Esophagus muscularis mucosa (tissue), 4 donors: ENCODE measurements at regions not wholly inside any gene's neighbourhood (a gene's known extent, or its start where the extent isn't known, plus 50 kb on each side); places are given as distances from the start of the nearest gene placed in this dataset.
A peak's percentile ranks its signal among the peaks of the same experiment; 100 is the strongest.

Experiments
- DNase-seq: peaks from one replicate; pipeline ENCODE4 v3.0.0-alpha.2; 2017; ENCODE audit errors: extremely low spot score
- H3K27ac ChIP-seq, 4 donors: fragments of 200-600 bp; sonication (generic); replicated peaks in 1 of 4; 1 replicate in 3 of 4; 2 replicates in 1 of 4; pipeline ENCODE4 v1.5.1; 2016 to 2019; ENCODE audit warnings: mild to moderate bottlenecking in 1 of 4
- H3K27me3 ChIP-seq, 4 donors: fragments of 200-600 bp; sonication (generic); one replicate each; pipeline versions ENCODE4 v1.5.1 to v1.6.0; 2016 to 2019
- H3K36me3 ChIP-seq, 4 donors: fragments of 200-600 bp; sonication (generic); one replicate each; pipeline ENCODE4 v1.5.1; 2016 to 2019
- H3K4me1 ChIP-seq, 4 donors: fragments of 200-600 bp; sonication (generic); one replicate each; pipeline ENCODE4 v1.5.1; 2016 to 2019
- H3K4me3 ChIP-seq, 4 donors: fragments of 200-600 bp; sonication (generic); 1 replicate in 2 of 4; 2 replicates in 2 of 4; pipeline ENCODE4 v1.5.1; 2016 to 2019; ENCODE audit warnings: mild to moderate bottlenecking in 4 of 4, moderate library complexity in 1 of 4
- H3K9me3 ChIP-seq, 4 donors: fragments of 200-600 bp; sonication (generic); 1 replicate in 3 of 4; 2 replicates in 1 of 4; pipeline ENCODE4 v1.5.1; 2016 to 2019
- CTCF ChIP-seq, 3 experiments: fragments of 200-600 bp in 2 of 3; fragments of 450-650 bp in 1 of 3; sonication (generic) in 2 of 3; IDR thresholded peaks; one replicate each; pipeline ENCODE4 v1.5.1; 2017 to 2019; ENCODE audit warnings: antibody characterized with exemption in 3 of 3, mild to moderate bottlenecking in 2 of 3, moderate library complexity in 1 of 3
- EP300 ChIP-seq: sonication (generic); formaldehyde crosslinking; IDR thresholded peaks from one replicate; pipeline ENCODE4 v1.6.1; 2017; ENCODE audit warnings: antibody characterized with exemption
- POLR2A ChIP-seq: fragments of 450-650 bp; IDR thresholded peaks from one replicate; pipeline ENCODE4 v1.6.1; 2017; ENCODE audit warnings: antibody characterized with exemption, moderate library complexity, mild to moderate bottlenecking, low read depth
- POLR2AphosphoS5 ChIP-seq, 2 donors: sonication (generic); formaldehyde crosslinking; IDR thresholded peaks; one replicate each; pipeline ENCODE4 v1.6.1; 2017; ENCODE audit warnings: antibody characterized with exemption in 2 of 2
- WGBS: methylation state at CpG from one replicate; pipeline ENCODE4 v1.1.5; 2018; 5-methylcytosine and 5-hydroxymethylcytosine counted together
- intact Hi-C: fragments of 100-400 bp; cut with DNase I; formaldehyde crosslinking; loops from one replicate; pipeline ENCODE4 v1.15.1; 2023

- Histone ChIP-seq H3K27ac (no peak overlapping the region), H3K4me3 (no peak overlapping the region), H3K9me3 (no peaks in the 10 kb centered on the region), H3K36me3 (no peaks in the 10 kb centered on the region), H3K27me3 (no peaks in the 10 kb centered on the region), H3K4me1 (no peaks in the 10 kb centered on the region)
- DNase-seq: no peak
- intact Hi-C loops: no loop called here
- WGBS: 87% methylated on average over 2 of the region's 2 CpGs
- TF ChIP-seq CTCF (IDR thresholded peaks at IDR 0.05) (no peak), POLR2AphosphoS5 (IDR thresholded peaks at IDR 0.05) (no peak), EP300 (no peak), POLR2A (no peak)
Measured at GRCh38 chr9:99282406-99282805, 60.3 kb downstream of the SEC61B start.

- no peak overlapping the region for H3K27ac ChIP-seq
- TF ChIP-seq CTCF (IDR thresholded peaks at IDR 0.05) (no peak), POLR2AphosphoS5 (IDR thresholded peaks at IDR 0.05) (no peak), POLR2A (no peak), EP300 (no peak)
- H3K4me3 ChIP-seq: no peak overlapping the region
- H3K9me3 ChIP-seq: no peaks in the 10 kb centered on the region
- H3K27me3 ChIP-seq: no peaks in the 10 kb centered on the region
- intact Hi-C loops: no loop called here
- WGBS: 89% methylated on average over 6 of the region's 6 CpGs
- H3K36me3 ChIP-seq: no peaks in the 10 kb centered on the region
- H3K4me1 ChIP-seq: no peaks in the 10 kb centered on the region
- peak; percentile 86 for DNase-seq
Measured at GRCh38 chr9:99285965-99286364, 63.9 kb downstream of the SEC61B start.

DNA sequence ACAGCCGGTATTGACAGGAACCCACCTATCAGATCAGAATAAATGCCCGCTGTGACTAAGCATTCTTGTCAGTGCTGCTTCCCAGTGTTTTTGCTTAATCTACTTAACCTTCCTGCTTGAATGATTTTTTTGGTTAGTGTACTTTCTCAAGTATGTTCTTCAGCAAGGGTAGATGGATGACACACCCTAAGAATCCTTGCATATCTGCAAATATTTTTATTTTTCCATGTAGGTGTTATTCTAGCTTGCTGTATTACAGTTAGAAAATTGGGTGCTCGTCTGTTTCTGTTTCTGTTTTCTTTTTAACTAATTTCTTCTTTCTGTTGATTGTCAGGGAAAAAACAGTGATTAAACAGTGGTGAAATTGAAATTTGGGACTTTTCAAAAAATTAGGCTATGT lies 64.5 kb downstream of the SEC61B start:
- DNase-seq: no peak
- Histone ChIP-seq H3K27ac (no peak overlapping the region), H3K9me3 (no peaks in the 10 kb centered on the region), H3K4me3 (no peak overlapping the region), H3K27me3 (no peaks in the 10 kb centered on the region), H3K4me1 (no peaks in the 10 kb centered on the region), H3K36me3 (no peaks in the 10 kb centered on the region)
- TF ChIP-seq CTCF (IDR thresholded peaks at IDR 0.05) (no peak), POLR2A (no peak), EP300 (no peak), POLR2AphosphoS5 (IDR thresholded peaks at IDR 0.05) (no peak)
- 87% methylated on average over 3 of the region's 3 CpGs for WGBS
- intact Hi-C loops: no loop called here

DNA sequence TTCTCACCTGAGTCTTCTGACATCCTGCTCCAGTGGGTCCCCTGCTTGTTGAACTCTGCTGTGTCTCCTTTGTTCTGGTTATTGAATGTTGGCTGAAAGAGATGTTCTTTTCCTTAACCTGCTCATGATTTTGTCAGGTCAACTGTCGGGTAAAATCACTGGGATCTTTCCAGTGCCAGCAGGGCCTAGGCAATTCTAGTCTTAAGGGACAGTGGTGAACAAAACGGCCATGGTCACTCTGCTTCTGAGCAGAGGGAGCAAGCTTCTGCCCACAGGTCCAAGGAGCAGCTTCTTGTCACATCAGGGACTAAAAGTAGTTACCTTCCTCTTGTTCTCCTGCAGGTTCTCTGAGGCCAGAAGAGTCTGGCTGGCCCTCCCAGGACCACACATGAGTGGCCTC lies 65.6 kb downstream of the SEC61B start:
- H3K9me3 ChIP-seq: no peaks in the 10 kb centered on the region
- TF ChIP-seq CTCF (IDR thresholded peaks at IDR 0.05): no peak
- TF ChIP-seq POLR2A: no peak
- no peak for TF ChIP-seq POLR2AphosphoS5 (IDR thresholded peaks at IDR 0.05)
- TF ChIP-seq EP300: no peak
- 100% methylated on average over 2 of the region's 2 CpGs for WGBS
- peak; percentile 91 for DNase-seq
- no peaks in the 10 kb centered on the region for H3K4me1 ChIP-seq
- no peak overlapping the region for H3K4me3 ChIP-seq
- intact Hi-C loops: no loop called here
- no peaks in the 10 kb centered on the region for H3K36me3 ChIP-seq
- no peak overlapping the region for H3K27ac ChIP-seq
- no peaks in the 10 kb centered on the region for H3K27me3 ChIP-seq

- H3K9me3 ChIP-seq: no peaks in the 10 kb centered on the region
- no CpG with 5 or more reads among the region's 6 CpGs for WGBS
- H3K4me3 ChIP-seq: no peak overlapping the region
- H3K27ac ChIP-seq: no peak overlapping the region
- no peaks in the 10 kb centered on the region for H3K27me3 ChIP-seq
- H3K36me3 ChIP-seq: no peaks in the 10 kb centered on the region
- H3K4me1 ChIP-seq: no peaks in the 10 kb centered on the region
- no peak for TF ChIP-seq CTCF (IDR thresholded peaks at IDR 0.05)
- no peak for TF ChIP-seq EP300
- TF ChIP-seq POLR2AphosphoS5 (IDR thresholded peaks at IDR 0.05): no peak
- TF ChIP-seq POLR2A: no peak
- DNase-seq: peak; percentile 70
- intact Hi-C loops: no loop called here
Measured at GRCh38 chr9:99288830-99289229, 66.7 kb downstream of the SEC61B start.
